NCI-H2196 treated with DMSO at 0.1 percent for 48 hours (cell line): ENCODE measurements at regions not wholly inside any gene's neighbourhood (a gene's known extent, or its start where the extent isn't known, plus 50 kb on each side); places are given as distances from the start of the nearest gene placed in this dataset.
"Not testable (repeated sequence)": the region's sequence is repeated elsewhere in the genome, so short reads cannot be mapped to it uniquely, and the experiment has no call there.

Experiments used
- DNase-seq: peaks from one replicate; lab custom pipeline; 2025; ENCODE audit not compliant: unreplicated experiment; lab: John Stamatoyannopoulos, UW

DNA sequence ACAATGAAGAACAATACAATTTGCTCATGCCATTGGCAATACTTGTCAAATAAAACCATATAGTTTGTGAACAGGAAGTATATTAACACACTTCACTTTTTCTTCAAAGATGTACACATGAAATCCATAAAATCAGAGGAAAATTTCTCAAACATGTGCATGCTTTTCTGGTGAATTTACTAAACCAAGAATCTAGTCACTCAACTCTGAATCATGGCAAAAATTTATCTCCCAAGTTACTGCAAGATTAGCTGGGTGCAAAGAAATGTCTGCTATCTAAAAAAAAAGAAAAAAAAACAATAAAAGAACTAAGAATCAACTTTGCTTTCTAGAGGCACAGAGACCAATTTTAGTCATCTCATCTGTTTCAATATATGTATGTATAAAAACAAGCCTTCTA, 419.2 kb downstream of the NR4A2 start:
- DNase-seq = no peak

- DNase-seq = no peak
Observed at GRCh38 chr2:155908567-155908966, 424.0 kb downstream of the NR4A2 start.

GRCh38 chr2:155907211-155907610, 425.3 kb downstream of the NR4A2 start:
- DNase-seq = no peak

DNA sequence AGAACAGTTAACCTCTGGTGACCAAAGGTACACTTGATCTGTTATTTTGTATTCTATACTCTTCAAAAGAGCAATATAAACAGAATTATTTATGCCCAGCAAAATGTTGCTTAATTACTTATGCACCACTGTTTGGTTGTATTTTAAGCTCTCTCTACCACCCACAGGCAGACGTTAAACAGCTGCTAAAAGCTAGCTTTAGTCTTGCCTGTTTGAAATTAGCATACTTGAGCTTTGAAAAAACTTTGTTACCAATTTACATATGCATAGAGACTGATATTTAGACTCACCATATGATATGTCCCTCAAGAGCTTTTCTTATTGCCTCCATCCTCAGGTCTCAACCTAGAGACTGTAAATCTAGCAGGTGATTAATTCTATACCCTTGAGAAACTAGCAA, 426.9 kb downstream of the NR4A2 start:
- DNase-seq = no peak

DNA sequence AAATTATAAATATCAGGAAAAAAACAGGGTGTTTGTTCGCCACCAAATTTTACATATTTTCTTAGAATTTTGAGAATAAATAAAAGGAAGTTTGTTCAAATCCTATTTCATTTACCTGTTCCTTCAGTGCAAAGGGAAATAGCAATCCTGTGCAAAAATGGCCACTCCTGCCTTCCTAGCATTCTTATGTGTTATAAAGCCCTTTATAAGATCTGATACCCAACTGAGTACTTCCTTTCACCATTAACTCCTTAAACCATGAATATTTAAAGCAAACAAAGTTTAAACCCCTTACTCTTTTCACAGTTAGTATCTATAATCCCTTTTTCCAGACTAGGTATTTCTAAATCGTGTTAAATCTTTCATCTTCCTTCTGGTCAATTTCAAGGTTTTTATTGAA, 427.8 kb downstream of the NR4A2 start:
- DNase-seq = no peak

DNA sequence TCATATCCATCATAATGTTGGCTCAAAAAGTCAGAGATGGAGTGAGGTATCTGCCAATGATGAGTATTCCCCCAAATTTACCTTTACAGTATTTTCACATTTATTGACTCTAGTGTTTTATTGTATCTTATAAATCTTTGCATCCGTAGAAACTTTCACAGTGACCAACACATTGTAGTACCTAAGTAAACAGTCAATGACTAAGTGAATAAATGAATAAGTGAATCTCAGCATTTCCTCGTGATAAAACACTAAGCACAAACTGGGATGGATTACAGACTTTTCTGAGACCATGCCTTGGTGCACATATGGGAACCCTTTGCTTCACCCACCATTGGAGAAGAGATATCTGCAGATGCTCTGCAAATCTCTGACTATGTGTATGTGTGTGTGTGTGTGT, 429.9 kb downstream of the NR4A2 start:
- DNase-seq = no peak

GRCh38 chr2:155895016-155895415, 437.5 kb downstream of the NR4A2 start:
- no peak for DNase-seq

DNA sequence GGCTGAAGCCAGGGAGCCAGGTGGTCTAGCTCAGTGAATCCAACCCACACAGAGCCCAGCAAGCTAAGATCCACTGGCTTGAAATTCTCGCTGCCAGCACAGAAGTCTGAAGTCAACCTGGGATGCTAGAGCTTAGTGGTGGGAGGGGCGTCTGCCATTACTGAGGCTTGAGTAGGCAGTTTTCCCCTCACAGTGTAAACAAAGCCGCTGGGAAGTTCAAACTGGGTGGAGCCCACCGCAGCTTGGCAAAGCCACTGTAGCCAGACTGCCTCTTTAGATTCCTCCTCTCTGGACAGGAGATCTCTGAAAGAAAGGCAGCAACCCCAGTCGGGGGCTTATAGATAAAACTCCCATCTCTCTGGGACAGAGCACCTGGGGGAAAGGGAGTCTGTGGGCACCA, 452.1 kb downstream of the NR4A2 start:
- not testable (repeated sequence) for DNase-seq

GRCh38 chr2:155879900-155880299, 452.6 kb downstream of the NR4A2 start:
- not testable (repeated sequence) for DNase-seq

DNA sequence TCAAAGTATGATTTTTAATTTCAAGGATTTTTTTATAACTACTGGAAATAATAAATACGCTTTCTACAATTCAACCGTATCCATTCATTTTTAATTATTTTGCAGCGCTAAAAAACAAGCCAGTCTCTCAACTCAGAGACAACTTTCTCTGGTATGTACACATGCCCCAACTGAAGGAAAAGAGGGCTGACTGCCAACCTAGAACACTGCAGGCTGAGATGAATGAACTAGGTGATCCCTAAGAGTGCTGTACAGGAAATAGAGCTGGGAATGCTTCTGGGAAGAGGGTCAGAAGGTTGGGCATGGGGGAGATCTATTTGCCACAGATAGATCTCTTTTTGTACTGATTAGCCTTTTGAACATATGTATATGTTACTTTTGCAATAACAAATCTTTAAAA, 460.1 kb downstream of the NR4A2 start:
- no peak for DNase-seq

- no peak for DNase-seq
Observed at GRCh38 chr2:155871940-155872339, 460.6 kb downstream of the NR4A2 start.

DNA sequence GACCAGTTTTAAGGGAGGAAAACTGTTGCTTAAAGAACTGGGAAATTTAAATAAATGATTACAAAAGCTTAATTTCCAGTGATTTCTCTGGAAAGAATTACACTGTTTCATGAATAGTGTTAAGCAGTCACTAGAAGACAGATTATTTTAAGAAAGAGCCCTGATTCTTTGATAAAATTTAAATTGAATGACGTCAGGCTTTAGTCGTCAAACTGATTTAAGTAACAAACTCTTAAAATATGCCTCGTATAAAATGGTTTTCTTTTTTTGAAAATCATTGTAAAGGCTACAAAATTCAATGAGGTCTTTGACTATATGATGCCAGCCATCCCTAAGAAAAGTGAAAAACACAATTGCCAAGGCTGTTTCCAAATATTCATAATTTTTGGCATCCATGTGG, 465.0 kb downstream of the NR4A2 start:
- no peak for DNase-seq

GRCh38 chr2:155866477-155866876, 466.0 kb downstream of the NR4A2 start:
- DNase-seq = no peak

GRCh38 chr2:155852156-155852555, 480.4 kb downstream of the NR4A2 start:
- no peak for DNase-seq

- DNase-seq = no peak
Observed at GRCh38 chr2:155846259-155846658, 486.3 kb downstream of the NR4A2 start.

DNA sequence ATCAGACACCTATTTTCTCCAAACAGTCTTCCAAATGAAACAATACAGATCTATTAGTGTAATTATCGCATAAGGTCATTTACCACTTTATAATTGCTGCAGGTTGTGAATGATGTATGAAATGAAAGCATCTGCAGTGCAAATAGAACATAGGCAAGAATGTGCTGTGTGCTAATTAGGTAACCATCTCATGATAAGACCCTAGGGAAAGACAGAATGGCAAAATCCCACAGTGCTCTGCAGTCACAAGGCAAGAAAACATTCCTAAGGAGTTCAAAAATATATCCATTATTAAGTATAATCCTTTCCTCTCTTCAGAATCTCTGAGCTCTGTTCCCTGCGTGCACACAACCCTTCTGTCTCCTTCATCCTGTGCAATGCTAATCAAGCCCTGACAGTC, 488.1 kb downstream of the NR4A2 start:
- DNase-seq = no peak

GRCh38 chr2:155842103-155842502, 490.4 kb downstream of the NR4A2 start:
- no peak for DNase-seq

DNA sequence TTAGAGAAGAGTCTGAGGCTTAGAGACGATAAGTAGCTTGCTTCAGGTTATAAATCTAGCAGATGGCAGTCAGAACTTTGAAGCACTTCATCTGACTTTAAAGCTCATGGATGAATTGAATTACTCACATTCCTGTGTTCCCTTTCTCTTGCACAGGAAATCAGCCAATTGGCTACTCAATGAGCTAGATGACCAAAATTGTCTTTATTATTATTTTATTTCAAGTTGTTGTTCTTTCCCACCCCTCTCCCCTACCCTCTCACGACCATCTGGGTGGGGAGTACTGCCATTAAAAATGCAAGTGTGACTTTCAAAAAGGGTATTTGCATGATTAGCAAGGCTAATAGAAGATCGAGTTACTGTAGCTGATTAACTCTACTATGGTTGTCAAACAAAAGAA, 491.1 kb downstream of the NR4A2 start:
- no peak for DNase-seq

DNA sequence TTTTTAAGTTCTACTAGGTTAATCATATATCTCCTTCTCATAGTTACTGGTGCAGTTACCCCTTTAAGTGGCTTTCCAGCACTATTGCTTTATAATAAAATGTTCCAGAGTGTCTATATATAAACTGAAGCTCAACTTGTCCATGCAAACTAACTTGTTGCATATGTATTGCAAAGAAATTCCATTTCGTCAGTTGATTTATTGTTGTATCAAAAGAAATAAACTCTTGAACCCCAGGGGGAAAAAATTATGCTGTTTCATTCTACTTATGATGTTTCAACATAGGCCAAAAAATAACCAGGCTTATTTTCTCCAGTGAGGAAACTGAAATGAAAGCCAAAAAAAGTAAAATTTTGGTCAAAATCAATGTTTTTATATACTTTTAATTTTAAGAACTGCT, 491.9 kb downstream of the NR4A2 start:
- DNase-seq = no peak

GRCh38 chr2:155839991-155840390, 492.5 kb downstream of the NR4A2 start:
- DNase-seq = no peak

- no peak for DNase-seq
Observed at GRCh38 chr2:155839436-155839835, 493.1 kb downstream of the NR4A2 start.

- DNase-seq = no peak
Observed at GRCh38 chr2:155836439-155836838, 496.1 kb downstream of the NR4A2 start.

- no peak for DNase-seq
Observed at GRCh38 chr2:155830817-155831579, 501.5 kb downstream of the NR4A2 start.
